NT2/D1 (cell line): ENCODE measurements at regions not wholly inside any gene's neighbourhood (a gene's known extent, or its start where the extent isn't known, plus 50 kb on each side); places are given as distances from the start of the nearest gene placed in this dataset.
A peak's percentile ranks its signal among the peaks of the same experiment; 100 is the strongest.

Experiments used
- DNase-seq: peaks from one replicate; pipeline ENCODE4 v3.0.0-alpha.2; 2011; ENCODE audit warnings: low read depth, low spot score
- H3K27me3 ChIP-seq: 2 replicates; pipeline ENCODE4 v1.6.0; 2011; ENCODE audit warnings: mild to moderate bottlenecking; ENCODE audit not compliant: insufficient read length, insufficient read depth
- H3K36me3 ChIP-seq: 2 replicates; pipeline ENCODE4 v1.6.1; 2011; ENCODE audit warnings: mild to moderate bottlenecking, low read length, mixed read lengths; ENCODE audit not compliant: insufficient read depth, insufficient read length
- H3K4me1 ChIP-seq: 2 replicates; pipeline ENCODE4 v1.5.1; 2011; ENCODE audit not compliant: insufficient read depth, insufficient read length
- H3K4me3 ChIP-seq: 2 replicates; pipeline ENCODE4 v1.5.1; 2011; ENCODE audit warnings: low read depth; ENCODE audit not compliant: insufficient read length
- H3K9ac ChIP-seq: 2 replicates; pipeline ENCODE4 v1.6.0; 2011; ENCODE audit warnings: low read depth; ENCODE audit not compliant: insufficient read length
- H3K9me3 ChIP-seq: 2 replicates; pipeline ENCODE4 v1.5.1; 2011; ENCODE audit warnings: mild to moderate bottlenecking, low read length; ENCODE audit not compliant: insufficient read depth
- SUZ12 ChIP-seq: IDR thresholded peaks from 2 replicates; pipeline ENCODE4 v1.6.1; 2011; ENCODE audit not compliant: insufficient read length, insufficient read depth; ENCODE audit errors: extremely low read depth
- YY1 ChIP-seq: IDR thresholded peaks from 2 replicates; pipeline ENCODE4 v1.6.1; 2011; ENCODE audit not compliant: insufficient read length, insufficient read depth
- ZNF274 ChIP-seq: IDR thresholded peaks from 2 replicates; pipeline ENCODE4 v1.6.1; 2011; ENCODE audit warnings: mild to moderate bottlenecking, low read depth, low read length

DNA sequence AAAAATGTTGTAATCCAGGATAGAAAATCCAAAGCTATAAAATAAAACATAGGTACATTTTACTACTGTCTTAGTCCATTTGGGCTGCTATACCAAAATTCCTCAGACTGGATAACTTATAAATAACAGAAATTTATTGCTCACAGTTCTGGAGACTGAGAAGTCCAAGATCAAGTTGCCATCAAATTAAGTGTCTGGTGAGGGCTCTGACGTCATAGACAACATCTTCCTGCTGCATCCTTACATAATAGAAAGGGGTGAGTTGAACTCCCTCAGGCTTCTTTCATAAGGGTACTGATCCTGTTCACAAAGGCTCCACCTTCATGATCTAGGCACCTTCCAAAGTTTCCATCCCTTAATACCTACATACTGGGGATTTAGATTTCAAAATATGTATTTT, 826.8 kb downstream of the NTRK3 start:
- Histone ChIP-seq H3K4me3 (no peak overlapping the region), H3K9ac (no peak overlapping the region), H3K4me1 (no peaks in the 10 kb centered on the region), H3K9me3 (no peaks in the 10 kb centered on the region), H3K36me3 (no peaks in the 10 kb centered on the region), H3K27me3 (no peaks in the 10 kb centered on the region)
- no peak for DNase-seq
- TF ChIP-seq ZNF274: no peak
- TF ChIP-seq SUZ12: no peak
- no peak for TF ChIP-seq YY1

DNA sequence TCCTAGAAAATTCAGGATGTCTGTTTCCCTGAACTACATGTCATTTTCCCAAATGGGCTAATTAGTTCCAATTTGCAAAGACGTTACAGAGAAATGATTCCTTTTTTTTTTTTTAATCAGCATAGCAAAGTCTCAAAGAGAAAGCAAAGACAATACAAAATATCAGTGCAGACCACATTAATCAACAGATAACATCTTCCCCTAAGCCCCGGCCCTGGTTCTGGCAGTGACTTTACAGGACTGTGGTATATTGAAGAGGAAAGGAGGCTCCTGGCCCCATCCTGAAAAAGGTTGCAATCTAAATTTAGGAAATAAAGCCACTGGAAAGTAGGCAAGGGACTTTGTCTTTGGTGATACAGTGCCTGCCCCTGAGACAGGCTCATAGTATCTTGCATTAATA, 836.5 kb downstream of the NTRK3 start:
- DNase-seq: no peak
- H3K9ac ChIP-seq: no peak overlapping the region
- H3K9me3 ChIP-seq: no peaks in the 10 kb centered on the region
- no peaks in the 10 kb centered on the region for H3K4me1 ChIP-seq
- H3K4me3 ChIP-seq: no peak overlapping the region
- H3K36me3 ChIP-seq: no peaks in the 10 kb centered on the region
- H3K27me3 ChIP-seq: no peaks in the 10 kb centered on the region
- TF ChIP-seq YY1 (no peak), SUZ12 (no peak), ZNF274 (no peak)

GRCh38 chr15:87419344-87419743, 837.2 kb downstream of the NTRK3 start:
- TF ChIP-seq SUZ12 (no peak), ZNF274 (no peak), YY1 (no peak)
- no peak for DNase-seq

DNA sequence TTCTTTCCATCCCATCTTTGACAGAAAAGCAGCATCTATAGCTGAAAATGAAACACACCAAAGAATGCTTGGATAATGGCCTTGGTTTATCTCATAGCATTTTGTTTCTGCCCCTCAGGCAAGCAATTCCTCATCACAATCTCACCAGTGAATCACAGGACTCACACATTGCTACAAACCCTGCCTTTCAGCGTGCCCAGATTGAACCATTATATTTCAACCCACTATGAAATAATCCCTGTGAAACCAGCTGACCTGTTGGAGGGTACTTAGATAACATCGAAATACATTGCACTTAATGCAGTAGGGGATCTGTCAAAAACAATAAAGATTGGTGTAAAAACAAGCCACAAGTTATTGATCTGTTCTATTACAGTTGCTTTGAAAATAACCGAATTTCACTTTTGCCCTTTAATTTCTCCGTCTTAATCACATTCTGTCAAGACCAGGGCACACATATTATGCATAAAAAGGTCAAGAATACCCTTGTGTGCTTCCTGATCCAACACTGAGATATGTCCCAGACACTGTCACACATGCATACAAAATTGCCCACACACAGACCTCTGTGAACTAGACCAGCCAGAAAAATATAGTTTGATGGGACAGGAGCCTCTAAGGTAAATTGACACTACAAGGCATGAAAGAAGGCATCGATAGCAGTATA, 839.8 kb downstream of the NTRK3 start:
- Histone ChIP-seq H3K4me3 (no peak overlapping the region), H3K36me3 (no peaks in the 10 kb centered on the region), H3K4me1 (no peaks in the 10 kb centered on the region), H3K9ac (no peak overlapping the region), H3K27me3 (no peaks in the 10 kb centered on the region), H3K9me3 (no peaks in the 10 kb centered on the region)
- no peak for DNase-seq
- TF ChIP-seq YY1 (no peak), ZNF274 (no peak), SUZ12 (no peak)

More at GRCh38 chr15:87419344-87419743, 837.2 kb downstream of the NTRK3 start:
- H3K4me3 ChIP-seq: no peak overlapping the region
- no peaks in the 10 kb centered on the region for H3K4me1 ChIP-seq
- no peaks in the 10 kb centered on the region for H3K9me3 ChIP-seq
- no peak overlapping the region for H3K9ac ChIP-seq
- H3K36me3 ChIP-seq: no peaks in the 10 kb centered on the region
- H3K27me3 ChIP-seq: no peaks in the 10 kb centered on the region

- H3K36me3 ChIP-seq: no peaks in the 10 kb centered on the region
- H3K4me3 ChIP-seq: no peak overlapping the region
- H3K9ac ChIP-seq: no peak overlapping the region
- no peak for TF ChIP-seq YY1
- no peak for TF ChIP-seq SUZ12
- no peak for TF ChIP-seq ZNF274
- H3K4me1 ChIP-seq: no peaks in the 10 kb centered on the region
- no peaks in the 10 kb centered on the region for H3K27me3 ChIP-seq
- no peaks in the 10 kb centered on the region for H3K9me3 ChIP-seq
- no peak for DNase-seq
Measured at GRCh38 chr15:87408902-87409301, 847.6 kb downstream of the NTRK3 start.

GRCh38 chr15:87403973-87404372, 852.6 kb downstream of the NTRK3 start:
- no peaks in the 10 kb centered on the region for H3K27me3 ChIP-seq
- DNase-seq: no peak
- TF ChIP-seq ZNF274 (no peak), SUZ12 (no peak), YY1 (no peak)
- no peaks in the 10 kb centered on the region for H3K4me1 ChIP-seq
- no peaks in the 10 kb centered on the region for H3K9me3 ChIP-seq
- no peak overlapping the region for H3K4me3 ChIP-seq
- H3K36me3 ChIP-seq: no peaks in the 10 kb centered on the region
- no peak overlapping the region for H3K9ac ChIP-seq

GRCh38 chr15:87401973-87402372, 854.6 kb downstream of the NTRK3 start:
- Histone ChIP-seq H3K9ac (no peak overlapping the region), H3K36me3 (no peaks in the 10 kb centered on the region), H3K9me3 (no peaks in the 10 kb centered on the region), H3K4me3 (no peak overlapping the region), H3K27me3 (no peaks in the 10 kb centered on the region), H3K4me1 (no peaks in the 10 kb centered on the region)
- TF ChIP-seq SUZ12 (no peak), ZNF274 (no peak), YY1 (no peak)
- DNase-seq: peak; percentile 35
